Osteocyte (in vitro differentiated cells): ENCODE measurements at regions not wholly inside any gene's neighbourhood (a gene's known extent, or its start where the extent isn't known, plus 50 kb on each side); places are given as distances from the start of the nearest gene placed in this dataset.

Experiments
- DNase-seq: peaks from one replicate; pipeline ENCODE4 v3.0.0; 2021; ENCODE audit warnings: mixed read lengths; ENCODE audit not compliant: unreplicated experiment; ENCODE audit errors: extremely low spot score
- H3K27ac Mint-ChIP-seq: one replicate; pipeline ENCODE4 v1.8.0; 2021; ENCODE audit warnings: mild to moderate bottlenecking, mixed read lengths; ENCODE audit not compliant: unreplicated experiment
- H3K27me3 Mint-ChIP-seq: one replicate; pipeline ENCODE4 v1.8.0; 2021; ENCODE audit warnings: mixed read lengths; ENCODE audit not compliant: unreplicated experiment
- H3K36me3 Mint-ChIP-seq: one replicate; pipeline ENCODE4 v1.8.0; 2021; ENCODE audit warnings: mixed read lengths; ENCODE audit not compliant: unreplicated experiment
- H3K4me1 Mint-ChIP-seq: one replicate; pipeline ENCODE4 v1.8.0; 2021; ENCODE audit warnings: mixed read lengths; ENCODE audit not compliant: unreplicated experiment
- H3K4me3 Mint-ChIP-seq: one replicate; pipeline ENCODE4 v1.8.0; 2021; ENCODE audit warnings: mild to moderate bottlenecking, moderate library complexity, mixed read lengths; ENCODE audit not compliant: unreplicated experiment
- H3K9me3 Mint-ChIP-seq: one replicate; pipeline ENCODE4 v1.8.0; 2021; ENCODE audit warnings: mixed read lengths; ENCODE audit not compliant: unreplicated experiment
- TF ChIP-seq, protein P1 (sequence below): fragments of 200-600 bp; sonication (generic); IDR thresholded peaks from 2 replicates; pipeline ENCODE4 v1.5.0; 2021; ENCODE audit warnings: antibody characterized with exemption, mild to moderate bottlenecking, moderate library complexity

DNA sequence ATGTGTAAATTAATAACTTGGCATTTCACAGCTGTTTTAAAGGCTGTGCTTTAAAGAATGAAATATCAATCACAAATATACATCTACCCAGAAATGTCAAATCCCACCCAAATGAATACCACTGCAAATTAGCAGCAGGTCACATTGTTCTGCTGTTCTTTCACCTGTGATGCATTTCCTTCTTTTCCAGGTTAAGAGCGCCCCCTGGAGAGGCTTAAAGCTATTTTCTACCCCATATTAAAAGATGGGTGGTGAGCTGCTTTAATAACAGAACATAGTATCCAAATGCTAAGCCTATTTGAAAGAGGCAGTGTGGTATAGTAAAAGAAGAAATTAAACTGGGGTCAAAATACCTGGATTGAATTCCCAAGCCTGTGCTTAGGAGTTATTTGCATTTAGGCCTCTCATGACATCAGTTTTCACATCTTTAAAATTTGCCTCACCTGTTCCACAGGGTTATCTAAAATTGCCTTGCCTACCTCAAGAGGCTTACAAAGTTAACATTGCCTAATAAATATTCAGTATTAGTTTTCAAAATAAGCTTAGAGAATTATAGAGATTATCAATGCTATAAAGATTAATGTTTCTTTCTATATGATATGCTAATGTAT, 396.9 kb upstream of the SLITRK5 start:
- Mint-ChIP-seq H3K36me3 (no peaks in the 10 kb centered on the region), H3K27me3 (no peaks in the 10 kb centered on the region)
- DNase-seq, result no peak

GRCh38 chr13:87280139-87280538, 391.0 kb upstream of the SLITRK5 start:
- Mint-ChIP-seq H3K9me3 (no peaks in the 10 kb centered on the region), H3K36me3 (no peaks in the 10 kb centered on the region), H3K27me3 (no peaks in the 10 kb centered on the region), H3K27ac (no peak overlapping the region), H3K4me1 (no peaks in the 10 kb centered on the region), H3K4me3 (no peak overlapping the region)
- DNase-seq, result no peak
- TF ChIP-seq, protein P1, sequence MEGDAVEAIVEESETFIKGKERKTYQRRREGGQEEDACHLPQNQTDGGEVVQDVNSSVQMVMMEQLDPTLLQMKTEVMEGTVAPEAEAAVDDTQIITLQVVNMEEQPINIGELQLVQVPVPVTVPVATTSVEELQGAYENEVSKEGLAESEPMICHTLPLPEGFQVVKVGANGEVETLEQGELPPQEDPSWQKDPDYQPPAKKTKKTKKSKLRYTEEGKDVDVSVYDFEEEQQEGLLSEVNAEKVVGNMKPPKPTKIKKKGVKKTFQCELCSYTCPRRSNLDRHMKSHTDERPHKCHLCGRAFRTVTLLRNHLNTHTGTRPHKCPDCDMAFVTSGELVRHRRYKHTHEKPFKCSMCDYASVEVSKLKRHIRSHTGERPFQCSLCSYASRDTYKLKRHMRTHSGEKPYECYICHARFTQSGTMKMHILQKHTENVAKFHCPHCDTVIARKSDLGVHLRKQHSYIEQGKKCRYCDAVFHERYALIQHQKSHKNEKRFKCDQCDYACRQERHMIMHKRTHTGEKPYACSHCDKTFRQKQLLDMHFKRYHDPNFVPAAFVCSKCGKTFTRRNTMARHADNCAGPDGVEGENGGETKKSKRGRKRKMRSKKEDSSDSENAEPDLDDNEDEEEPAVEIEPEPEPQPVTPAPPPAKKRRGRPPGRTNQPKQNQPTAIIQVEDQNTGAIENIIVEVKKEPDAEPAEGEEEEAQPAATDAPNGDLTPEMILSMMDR, result no peak

More for the DNA sequence above, 396.9 kb upstream of the SLITRK5 start:
- no peak overlapping the region for H3K27ac Mint-ChIP-seq
- TF ChIP-seq, protein P1, result peak; percentile 89
- H3K9me3 Mint-ChIP-seq, result no peaks in the 10 kb centered on the region
- H3K4me1 Mint-ChIP-seq, result no peaks in the 10 kb centered on the region
- H3K4me3 Mint-ChIP-seq, result no peak overlapping the region

GRCh38 chr13:87287721-87288120, 383.4 kb upstream of the SLITRK5 start:
- Mint-ChIP-seq H3K27ac (no peak overlapping the region), H3K4me1 (peaks cover 4% of the 10 kb centered on the region), H3K36me3 (no peaks in the 10 kb centered on the region), H3K27me3 (no peaks in the 10 kb centered on the region), H3K9me3 (no peaks in the 10 kb centered on the region), H3K4me3 (no peak overlapping the region)
- DNase-seq, result no peak
- TF ChIP-seq, protein P1, result no peak

DNA sequence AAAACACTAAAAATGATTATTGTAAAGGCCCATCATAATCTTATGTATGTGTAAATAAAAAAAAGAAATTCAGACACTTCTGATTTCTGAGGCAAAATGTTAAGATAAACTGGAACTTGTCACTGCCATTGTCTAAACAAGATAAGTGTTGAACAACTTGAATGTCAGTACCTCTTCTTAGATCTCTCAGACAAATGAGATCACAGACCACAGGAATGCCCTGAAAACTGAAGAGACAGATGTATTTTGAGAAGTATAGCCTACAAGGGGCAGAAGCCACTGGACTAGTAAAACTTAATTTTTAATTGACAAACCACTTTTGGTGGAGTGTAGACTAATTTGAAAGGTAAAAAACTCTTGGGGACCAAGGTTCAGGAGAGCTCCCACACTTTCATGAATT, 375.5 kb upstream of the SLITRK5 start:
- H3K27ac Mint-ChIP-seq, result no peak overlapping the region
- H3K36me3 Mint-ChIP-seq, result no peaks in the 10 kb centered on the region
- peaks cover 4% of the 10 kb centered on the region for H3K4me1 Mint-ChIP-seq
- no peak overlapping the region for H3K4me3 Mint-ChIP-seq
- DNase-seq, result no peak
- no peaks in the 10 kb centered on the region for H3K27me3 Mint-ChIP-seq
- TF ChIP-seq, protein P1, result no peak
- no peaks in the 10 kb centered on the region for H3K9me3 Mint-ChIP-seq

GRCh38 chr13:87302034-87302433, 369.1 kb upstream of the SLITRK5 start:
- Mint-ChIP-seq H3K4me3 (no peak overlapping the region), H3K4me1 (no peaks in the 10 kb centered on the region), H3K27ac (no peak overlapping the region), H3K9me3 (peaks cover 12% of the 10 kb centered on the region), H3K27me3 (no peaks in the 10 kb centered on the region), H3K36me3 (no peaks in the 10 kb centered on the region)
- TF ChIP-seq, protein P1, result no peak
- no peak for DNase-seq
